HUES48 (cell line): ENCODE measurements at regions not wholly inside any gene's neighbourhood (a gene's known extent, or its start where the extent isn't known, plus 50 kb on each side); places are given as distances from the start of the nearest gene placed in this dataset.

Source experiments
- H3K27ac ChIP-seq: one replicate; pipeline ENCODE4 v1.7.0; 2013; ENCODE audit warnings: low read depth, low read length, inconsistent platforms
- H3K27me3 ChIP-seq: 2 replicates; pipeline ENCODE4 v1.6.1; 2013; ENCODE audit warnings: mild to moderate bottlenecking, low read length; ENCODE audit not compliant: control insufficient read depth, insufficient read depth
- H3K36me3 ChIP-seq: 2 replicates; pipeline ENCODE4 v1.6.1; 2013; ENCODE audit warnings: low read length; ENCODE audit not compliant: control insufficient read depth, insufficient read depth
- H3K4me1 ChIP-seq: 2 replicates; pipeline ENCODE4 v1.6.1; 2013; ENCODE audit warnings: mild to moderate bottlenecking, low read length; ENCODE audit not compliant: control insufficient read depth, insufficient read depth
- H3K4me3 ChIP-seq: 2 replicates; pipeline ENCODE4 v1.5.1; 2013; ENCODE audit warnings: mild to moderate bottlenecking, low read depth, low read length
- H3K9ac ChIP-seq: 2 replicates; pipeline ENCODE4 v1.6.1; 2013; ENCODE audit warnings: mild to moderate bottlenecking, low read depth, low read length, moderate library complexity
- H3K9me3 ChIP-seq: 2 replicates; pipeline ENCODE4 v1.6.1; 2013; ENCODE audit warnings: low read length; ENCODE audit not compliant: control insufficient read depth, insufficient read depth

DNA sequence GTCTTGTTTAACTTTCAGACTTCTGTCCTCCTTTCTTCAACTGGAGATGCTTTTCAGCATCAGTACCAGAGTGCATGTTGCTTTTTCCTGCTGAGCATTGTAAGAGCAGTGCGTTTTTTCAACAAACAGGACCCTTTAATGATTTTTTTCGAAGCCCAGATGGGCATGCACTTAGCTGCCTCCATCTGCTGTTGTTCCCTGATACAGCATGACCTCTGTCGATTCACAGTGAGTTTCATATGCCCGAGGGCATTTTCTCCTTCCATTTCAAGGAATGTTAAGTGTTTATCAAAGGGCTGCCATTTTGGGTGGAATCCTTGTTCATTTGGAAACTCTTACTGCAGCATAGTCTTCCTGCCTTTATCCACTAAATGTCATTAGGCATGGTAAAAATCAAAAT, 428.6 kb downstream of the DTHD1 start:
- Histone ChIP-seq H3K9ac (no peak overlapping the region), H3K27me3 (no peaks in the 10 kb centered on the region), H3K4me1 (peaks cover 5% of the 10 kb centered on the region; the same call in 1 of the 2 replicates), H3K27ac (no peak overlapping the region), H3K4me3 (no peak overlapping the region), H3K9me3 (peaks cover 5% of the 10 kb centered on the region; the same call in 1 of the 2 replicates), H3K36me3 (no peaks in the 10 kb centered on the region)

- Histone ChIP-seq H3K36me3 (no peaks in the 10 kb centered on the region), H3K9ac (no peak overlapping the region), H3K4me3 (no peak overlapping the region), H3K27me3 (no peaks in the 10 kb centered on the region), H3K9me3 (no peaks in the 10 kb centered on the region), H3K4me1 (peaks cover 5% of the 10 kb centered on the region; the same call in 1 of the 2 replicates), H3K27ac (no peak overlapping the region)
Measured at GRCh38 chr4:36712013-36712412, 430.6 kb downstream of the DTHD1 start.

DNA sequence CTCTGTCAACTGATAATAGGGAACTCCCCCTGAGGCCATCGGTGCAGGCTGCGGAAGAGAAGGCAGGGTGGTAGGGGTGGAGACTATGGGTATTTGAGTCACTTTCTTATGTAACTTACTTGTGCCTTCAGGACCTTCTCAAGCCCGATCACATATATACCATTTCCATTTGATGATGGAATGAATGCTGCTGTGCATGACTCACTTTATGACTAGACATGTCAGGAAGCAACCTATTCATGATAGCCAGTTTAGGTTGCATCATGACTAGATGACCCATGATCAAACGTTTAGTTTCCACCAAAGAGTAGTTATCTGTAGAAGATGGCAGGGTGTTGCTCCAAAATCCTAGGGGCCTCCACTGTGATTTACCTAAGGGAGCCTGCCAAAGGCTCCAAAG, 435.5 kb downstream of the DTHD1 start:
- no peak overlapping the region for H3K9ac ChIP-seq
- H3K27me3 ChIP-seq = no peaks in the 10 kb centered on the region
- H3K27ac ChIP-seq = no peak overlapping the region
- no peaks in the 10 kb centered on the region for H3K36me3 ChIP-seq
- H3K4me1 ChIP-seq = peaks cover 5% of the 10 kb centered on the region; the same call in 1 of the 2 replicates
- H3K4me3 ChIP-seq = no peak overlapping the region
- no peaks in the 10 kb centered on the region for H3K9me3 ChIP-seq

DNA sequence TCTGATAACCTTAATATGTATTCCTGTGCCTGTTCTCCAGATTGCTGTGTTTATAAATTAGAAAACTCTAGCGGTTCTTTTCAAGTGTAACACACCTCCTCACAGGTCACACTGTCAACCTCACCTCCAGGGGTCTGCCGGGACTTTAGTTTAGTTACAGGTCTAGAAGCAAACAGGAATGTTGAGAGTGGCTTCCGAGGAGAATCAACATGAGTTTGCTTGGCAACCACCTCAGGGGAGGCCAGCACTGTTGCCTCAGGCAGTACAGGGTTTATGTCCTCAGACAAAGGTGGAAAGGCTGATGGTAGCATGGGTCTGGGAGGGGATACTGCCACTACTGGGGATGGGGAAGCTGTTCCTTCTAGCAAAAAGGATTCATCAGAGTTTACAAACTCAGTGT, 438.0 kb downstream of the DTHD1 start:
- Histone ChIP-seq H3K9me3 (no peaks in the 10 kb centered on the region), H3K36me3 (no peaks in the 10 kb centered on the region), H3K27ac (no peak overlapping the region), H3K27me3 (no peaks in the 10 kb centered on the region), H3K4me3 (no peak overlapping the region), H3K4me1 (no peaks in the 10 kb centered on the region), H3K9ac (no peak overlapping the region)

GRCh38 chr4:36722986-36723385, 441.6 kb downstream of the DTHD1 start:
- no peaks in the 10 kb centered on the region for H3K27me3 ChIP-seq
- H3K4me1 ChIP-seq = no peaks in the 10 kb centered on the region
- no peak overlapping the region for H3K4me3 ChIP-seq
- no peak overlapping the region for H3K27ac ChIP-seq
- H3K9me3 ChIP-seq = no peaks in the 10 kb centered on the region
- no peak overlapping the region for H3K9ac ChIP-seq
- no peaks in the 10 kb centered on the region for H3K36me3 ChIP-seq

- H3K27ac ChIP-seq = no peak overlapping the region
- H3K4me1 ChIP-seq = no peaks in the 10 kb centered on the region
- H3K9me3 ChIP-seq = no peaks in the 10 kb centered on the region
- H3K27me3 ChIP-seq = no peaks in the 10 kb centered on the region
- H3K4me3 ChIP-seq = no peak overlapping the region
- H3K9ac ChIP-seq = no peak overlapping the region
- H3K36me3 ChIP-seq = no peaks in the 10 kb centered on the region
Measured at GRCh38 chr4:36734334-36734733, 452.9 kb downstream of the DTHD1 start.

DNA sequence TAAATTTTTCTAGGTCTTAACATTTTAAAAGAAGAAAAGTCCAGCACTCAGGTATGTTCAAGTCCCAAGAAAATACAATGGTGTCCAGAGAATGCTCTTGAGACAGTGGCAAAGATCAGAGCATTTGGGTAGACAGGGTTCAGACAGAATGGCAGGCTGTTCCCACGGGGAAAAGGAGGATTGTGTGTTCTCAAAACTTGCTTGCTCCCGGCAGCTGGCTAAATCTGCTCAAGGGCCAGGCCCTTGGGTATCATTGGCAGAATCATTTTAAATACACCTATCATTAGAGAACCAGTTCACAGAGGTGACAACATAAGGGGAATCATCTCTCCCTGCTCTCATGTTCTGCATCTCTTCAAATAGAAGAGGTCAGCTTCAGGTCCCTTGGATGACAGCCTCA, 456.3 kb downstream of the DTHD1 start:
- no peaks in the 10 kb centered on the region for H3K27me3 ChIP-seq
- no peaks in the 10 kb centered on the region for H3K9me3 ChIP-seq

DNA sequence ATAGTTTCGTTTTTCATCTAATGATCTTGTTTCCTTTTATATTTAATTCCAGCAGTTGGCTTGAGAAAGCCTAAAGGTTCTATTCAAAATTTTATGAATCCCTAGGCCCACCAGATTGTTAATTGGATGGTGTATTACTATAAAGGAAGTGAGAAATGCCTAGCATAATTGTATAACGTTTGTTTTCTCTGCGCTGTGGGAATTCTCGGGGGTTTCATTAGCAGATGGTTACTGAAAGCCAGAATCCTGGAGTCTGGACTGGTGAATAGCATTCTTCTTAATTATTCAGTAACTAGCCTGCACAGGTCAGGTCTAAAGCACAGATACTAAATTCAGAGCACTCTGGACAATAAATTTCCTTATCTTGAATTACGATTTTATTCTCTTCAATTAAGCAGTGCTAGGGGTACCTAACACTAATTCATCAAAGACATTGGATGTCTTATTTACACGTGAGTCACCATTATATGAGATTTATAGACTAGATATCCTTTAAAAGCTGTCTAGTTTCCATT, 459.4 kb downstream of the DTHD1 start:
- no peak overlapping the region for H3K27ac ChIP-seq
- H3K9me3 ChIP-seq = no peaks in the 10 kb centered on the region
- H3K9ac ChIP-seq = no peak overlapping the region
- H3K36me3 ChIP-seq = no peaks in the 10 kb centered on the region
- no peaks in the 10 kb centered on the region for H3K27me3 ChIP-seq
- H3K4me3 ChIP-seq = no peak overlapping the region
- no peaks in the 10 kb centered on the region for H3K4me1 ChIP-seq

More for the DNA sequence above, 456.3 kb downstream of the DTHD1 start:
- Histone ChIP-seq H3K9ac (no peak overlapping the region), H3K27ac (no peak overlapping the region), H3K36me3 (no peaks in the 10 kb centered on the region), H3K4me1 (no peaks in the 10 kb centered on the region), H3K4me3 (no peak overlapping the region)

DNA sequence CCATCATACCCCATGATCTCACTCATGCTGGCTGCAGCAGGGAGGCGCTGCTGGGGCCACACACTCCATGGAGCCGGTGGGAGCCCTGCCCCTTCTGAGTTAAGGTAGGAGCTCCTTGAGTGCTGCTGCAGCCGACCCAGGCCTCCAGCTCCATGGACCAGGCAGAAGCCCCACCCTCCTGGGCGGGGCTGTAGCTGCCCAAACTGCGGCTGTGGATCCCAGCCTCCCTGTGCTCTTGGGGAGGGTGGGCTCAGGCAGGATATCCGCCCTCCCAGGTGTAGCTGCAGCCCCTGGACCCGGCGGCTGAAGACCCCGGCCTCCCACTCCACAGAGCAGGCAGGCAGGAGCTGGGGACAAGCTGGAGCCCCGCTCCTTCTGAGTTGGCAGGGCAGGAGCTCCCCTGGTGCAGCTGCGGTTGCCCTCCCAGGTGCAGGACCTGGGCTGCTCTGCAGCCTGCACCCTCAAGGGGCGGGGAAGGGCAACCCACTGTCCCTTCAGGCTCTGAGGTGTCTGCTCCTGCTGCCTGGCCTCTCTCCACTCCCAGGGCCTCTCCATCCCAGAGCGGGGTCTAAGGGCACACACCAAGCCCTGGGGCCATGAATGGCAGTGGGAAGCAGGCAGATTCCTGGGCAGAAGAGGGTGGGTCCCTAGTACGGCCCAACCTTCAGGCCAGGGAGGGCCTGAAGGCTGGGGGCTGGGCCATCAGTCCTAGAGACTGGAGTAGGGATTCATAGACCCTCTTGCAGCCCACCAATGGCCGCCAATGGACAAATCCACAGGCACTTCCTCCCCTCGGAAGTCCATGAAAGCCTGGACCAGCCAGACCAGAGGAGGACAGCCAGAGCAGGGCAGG, 466.1 kb downstream of the DTHD1 start:
- no peaks in the 10 kb centered on the region for H3K4me1 ChIP-seq
- no peak overlapping the region for H3K27ac ChIP-seq
- H3K27me3 ChIP-seq = no peaks in the 10 kb centered on the region
- H3K9me3 ChIP-seq = no peaks in the 10 kb centered on the region
- no peak overlapping the region for H3K9ac ChIP-seq
- no peak overlapping the region for H3K4me3 ChIP-seq
- no peaks in the 10 kb centered on the region for H3K36me3 ChIP-seq

GRCh38 chr4:36753048-36753447, 471.6 kb downstream of the DTHD1 start:
- no peak overlapping the region for H3K4me3 ChIP-seq
- H3K36me3 ChIP-seq = no peaks in the 10 kb centered on the region
- no peaks in the 10 kb centered on the region for H3K27me3 ChIP-seq
- H3K9me3 ChIP-seq = no peaks in the 10 kb centered on the region
- H3K27ac ChIP-seq = no peak overlapping the region
- no peak overlapping the region for H3K9ac ChIP-seq
- peaks cover 13% of the 10 kb centered on the region for H3K4me1 ChIP-seq

DNA sequence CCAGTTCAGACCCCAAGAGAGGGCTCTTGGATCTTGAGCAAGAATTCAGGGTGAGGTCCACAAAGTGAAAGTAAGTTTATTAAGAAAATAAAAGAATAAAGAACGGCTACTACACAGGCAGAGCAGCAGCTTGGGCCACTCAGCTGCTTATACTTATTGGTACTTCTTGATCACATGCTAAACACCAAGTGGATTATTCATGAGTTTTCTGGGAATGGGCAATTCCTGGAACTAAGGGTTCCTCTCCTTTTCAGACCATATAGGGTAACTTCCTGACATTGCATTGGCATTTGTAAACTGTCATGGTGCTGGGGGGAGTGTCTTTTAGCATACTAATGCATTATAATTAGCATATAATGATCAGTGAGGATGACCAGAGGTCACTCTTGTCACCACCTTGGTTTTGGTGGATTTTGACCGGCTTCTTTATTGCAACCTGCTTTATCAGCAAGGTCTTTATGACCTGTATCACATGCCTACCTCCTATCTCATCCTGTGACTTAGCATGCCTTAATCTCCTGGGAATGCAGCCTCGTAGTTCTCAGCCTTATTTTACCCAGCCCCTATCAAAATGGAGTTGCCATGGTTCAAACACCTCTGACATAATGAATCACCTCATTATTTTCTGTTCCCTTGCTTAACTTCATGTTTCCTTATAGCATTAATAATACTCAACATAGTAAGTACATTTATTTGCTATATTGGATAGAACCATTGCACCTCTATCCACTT, 476.3 kb downstream of the DTHD1 start:
- Histone ChIP-seq H3K27ac (peak overlapping the region; percentile 56), H3K27me3 (no peaks in the 10 kb centered on the region), H3K4me3 (no peak overlapping the region), H3K9ac (no peak overlapping the region), H3K9me3 (no peaks in the 10 kb centered on the region), H3K36me3 (no peaks in the 10 kb centered on the region), H3K4me1 (peaks cover 26% of the 10 kb centered on the region)
